Endodermal cell (in vitro differentiated cells): ENCODE measurements at regions not wholly inside any gene's neighbourhood (a gene's known extent, or its start where the extent isn't known, plus 50 kb on each side); places are given as distances from the start of the nearest gene placed in this dataset.

Source experiments
- DNase-seq: peaks from one replicate; pipeline ENCODE4 v3.0.0-alpha.2; 2017
- H3K27ac ChIP-seq: 2 replicates; pipeline ENCODE4 v1.5.1; 2013; ENCODE audit warnings: mild to moderate bottlenecking, low read depth, low read length, moderate library complexity
- H3K27me3 ChIP-seq: 2 replicates; pipeline ENCODE4 v1.6.1; 2013; ENCODE audit warnings: mild to moderate bottlenecking, low read length, moderate library complexity; ENCODE audit not compliant: insufficient read depth, control insufficient read depth, poor library complexity, severe bottlenecking
- H3K36me3 ChIP-seq: 2 replicates; pipeline ENCODE4 v1.7.0; 2013; ENCODE audit warnings: mild to moderate bottlenecking, low read length, moderate library complexity; ENCODE audit not compliant: control insufficient read depth, insufficient read depth
- H3K4me1 ChIP-seq: one replicate; pipeline ENCODE4 v1.7.0; 2013; ENCODE audit warnings: low read length; ENCODE audit not compliant: control insufficient read depth, insufficient read depth
- H3K4me3 ChIP-seq: 2 replicates; pipeline ENCODE4 v1.5.1; 2013; ENCODE audit warnings: mild to moderate bottlenecking, low read length, moderate library complexity
- H3K9ac ChIP-seq: 2 replicates; pipeline ENCODE4 v1.6.1; 2013; ENCODE audit warnings: mild to moderate bottlenecking, low read length, moderate library complexity; ENCODE audit not compliant: poor library complexity, severe bottlenecking; ENCODE audit errors: extremely low read depth
- H3K9me3 ChIP-seq: 2 replicates; pipeline ENCODE4 v1.6.1; 2013; ENCODE audit warnings: mild to moderate bottlenecking, low read length, moderate library complexity; ENCODE audit not compliant: control insufficient read depth
- H3K27ac Mint-ChIP-seq: 2 replicates; pipeline ENCODE4 v1.8.0; 2020; ENCODE audit warnings: mixed read lengths
- H3K27me3 Mint-ChIP-seq: 2 replicates; pipeline ENCODE4 v1.8.0; 2021; ENCODE audit warnings: mild to moderate bottlenecking, mixed read lengths; ENCODE audit not compliant: insufficient read depth
- H3K36me3 Mint-ChIP-seq: 2 replicates; pipeline ENCODE4 v1.8.0; 2020; ENCODE audit warnings: low read depth, mixed read lengths
- H3K4me1 Mint-ChIP-seq: 2 replicates; pipeline ENCODE4 v1.8.0; 2020; ENCODE audit warnings: mixed read lengths
- H3K4me3 Mint-ChIP-seq: 2 replicates; pipeline ENCODE4 v1.8.0; 2020; ENCODE audit warnings: mild to moderate bottlenecking, moderate library complexity, mixed read lengths
- H3K9me3 Mint-ChIP-seq: 2 replicates; pipeline ENCODE4 v1.8.0; 2020; ENCODE audit warnings: mild to moderate bottlenecking, mixed read lengths
- WGBS, 2 experiments: methylation state at CpG; one replicate each; pipeline versions ENCODE4 v1.1.5 to v1.1.7; 2013; ENCODE audit warnings: missing lambda C conversion rate in 2 of 2, mixed read lengths in 1 of 2; ENCODE audit not compliant: insufficient coverage in 1 of 2, insufficient read length in 1 of 2; 5-methylcytosine and 5-hydroxymethylcytosine counted together
- TF ChIP-seq, protein P1 (sequence below): fragments of 200-600 bp; sonication (generic); conservative IDR thresholded peaks from 2 replicates; pipeline ENCODE4 v1.5.0; 2021; ENCODE audit warnings: antibody characterized with exemption, mild to moderate bottlenecking

DNA sequence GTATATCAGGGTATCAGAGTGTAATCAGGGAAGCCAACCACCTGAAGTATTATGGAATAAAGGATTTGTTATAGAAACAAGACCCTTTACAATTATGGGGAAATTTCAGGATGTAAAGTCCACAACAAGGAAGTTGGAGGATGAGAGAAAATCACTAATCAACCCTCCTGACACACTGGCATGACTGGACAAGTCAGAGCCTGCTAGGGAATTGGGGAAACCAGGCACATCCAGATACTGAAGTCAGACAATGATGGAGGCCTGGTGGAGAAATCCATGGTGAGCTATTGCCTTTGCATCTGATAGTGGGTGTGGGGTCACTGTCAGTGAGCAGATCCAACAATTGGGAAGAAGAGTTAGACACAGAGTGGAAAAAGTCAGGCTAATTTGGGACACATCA lies 158.8 kb upstream of the FBXO11 start:
- no peak for DNase-seq
- TF ChIP-seq, protein P1, sequence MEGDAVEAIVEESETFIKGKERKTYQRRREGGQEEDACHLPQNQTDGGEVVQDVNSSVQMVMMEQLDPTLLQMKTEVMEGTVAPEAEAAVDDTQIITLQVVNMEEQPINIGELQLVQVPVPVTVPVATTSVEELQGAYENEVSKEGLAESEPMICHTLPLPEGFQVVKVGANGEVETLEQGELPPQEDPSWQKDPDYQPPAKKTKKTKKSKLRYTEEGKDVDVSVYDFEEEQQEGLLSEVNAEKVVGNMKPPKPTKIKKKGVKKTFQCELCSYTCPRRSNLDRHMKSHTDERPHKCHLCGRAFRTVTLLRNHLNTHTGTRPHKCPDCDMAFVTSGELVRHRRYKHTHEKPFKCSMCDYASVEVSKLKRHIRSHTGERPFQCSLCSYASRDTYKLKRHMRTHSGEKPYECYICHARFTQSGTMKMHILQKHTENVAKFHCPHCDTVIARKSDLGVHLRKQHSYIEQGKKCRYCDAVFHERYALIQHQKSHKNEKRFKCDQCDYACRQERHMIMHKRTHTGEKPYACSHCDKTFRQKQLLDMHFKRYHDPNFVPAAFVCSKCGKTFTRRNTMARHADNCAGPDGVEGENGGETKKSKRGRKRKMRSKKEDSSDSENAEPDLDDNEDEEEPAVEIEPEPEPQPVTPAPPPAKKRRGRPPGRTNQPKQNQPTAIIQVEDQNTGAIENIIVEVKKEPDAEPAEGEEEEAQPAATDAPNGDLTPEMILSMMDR = no peak
- H3K4me3 Mint-ChIP-seq = no peak overlapping the region
- no peaks in the 10 kb centered on the region for H3K36me3 Mint-ChIP-seq
- H3K9ac ChIP-seq = no peak overlapping the region
- no peaks in the 10 kb centered on the region for H3K9me3 Mint-ChIP-seq
- H3K4me1 ChIP-seq = no peaks in the 10 kb centered on the region
- no peak overlapping the region for H3K4me3 ChIP-seq
- H3K4me1 Mint-ChIP-seq = no peaks in the 10 kb centered on the region
- H3K9me3 ChIP-seq = no peaks in the 10 kb centered on the region
- no peaks in the 10 kb centered on the region for H3K27me3 ChIP-seq
- H3K36me3 ChIP-seq = no peaks in the 10 kb centered on the region
- no peak overlapping the region for H3K27ac ChIP-seq
- no peaks in the 10 kb centered on the region for H3K27me3 Mint-ChIP-seq
- no peak overlapping the region for H3K27ac Mint-ChIP-seq

DNA sequence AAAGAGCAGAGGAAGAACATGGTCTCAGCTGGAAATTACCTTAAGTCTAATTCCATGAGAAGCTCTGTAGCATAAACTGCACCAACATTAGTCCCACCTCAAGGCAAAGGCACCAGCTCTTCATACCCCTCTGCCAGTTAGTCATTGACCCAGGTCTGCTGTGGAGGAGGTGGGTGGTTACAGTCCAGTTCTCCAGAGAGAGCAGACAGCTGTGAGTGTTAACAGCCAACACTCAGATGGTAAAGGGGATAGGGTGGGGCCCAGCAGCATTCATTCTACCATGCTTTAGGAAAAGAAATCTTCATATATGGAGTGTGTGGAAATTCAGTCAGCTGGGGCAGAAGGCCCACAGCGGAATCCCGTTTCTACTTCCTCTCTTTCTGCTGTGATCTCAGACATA lies 159.7 kb upstream of the FBXO11 start:
- Mint-ChIP-seq H3K27me3 (no peaks in the 10 kb centered on the region), H3K27ac (no peak overlapping the region), H3K9me3 (no peaks in the 10 kb centered on the region), H3K4me1 (no peaks in the 10 kb centered on the region), H3K36me3 (no peaks in the 10 kb centered on the region), H3K4me3 (no peak overlapping the region)
- H3K9me3 ChIP-seq = no peaks in the 10 kb centered on the region
- WGBS, 2 experiments = 90 to 91% methylated on average over 2 of the region's 2 CpGs
- H3K27ac ChIP-seq = no peak overlapping the region
- DNase-seq = no peak
- no peaks in the 10 kb centered on the region for H3K4me1 ChIP-seq
- H3K36me3 ChIP-seq = no peaks in the 10 kb centered on the region
- H3K27me3 ChIP-seq = no peaks in the 10 kb centered on the region
- TF ChIP-seq, protein P1 = no peak
- no peak overlapping the region for H3K4me3 ChIP-seq
- no peak overlapping the region for H3K9ac ChIP-seq

DNA sequence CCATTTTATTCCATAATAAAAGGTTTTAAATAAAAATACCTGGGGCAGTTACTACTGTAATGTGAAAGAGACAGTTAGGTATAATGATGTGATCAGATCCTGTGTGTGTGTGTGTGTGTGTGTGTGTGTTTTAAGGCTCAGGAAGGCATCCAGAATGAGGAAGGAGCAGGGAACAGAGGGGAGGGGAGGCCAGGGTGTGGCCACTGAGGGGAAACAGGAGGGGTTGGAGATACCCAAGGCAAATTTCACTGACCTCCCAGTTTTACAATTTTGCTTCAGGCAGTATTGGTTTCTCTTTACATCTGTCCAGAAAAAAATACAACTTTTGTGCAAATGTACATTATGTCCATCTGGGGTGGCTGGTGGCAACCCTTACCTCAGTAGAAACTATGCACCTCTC lies 163.5 kb upstream of the FBXO11 start:
- H3K9me3 Mint-ChIP-seq = no peaks in the 10 kb centered on the region
- no peaks in the 10 kb centered on the region for H3K36me3 ChIP-seq
- no peaks in the 10 kb centered on the region for H3K27me3 Mint-ChIP-seq
- H3K4me1 ChIP-seq = peaks cover 3% of the 10 kb centered on the region
- no peak overlapping the region for H3K4me3 Mint-ChIP-seq
- no peak for DNase-seq
- H3K9me3 ChIP-seq = no peaks in the 10 kb centered on the region
- no peaks in the 10 kb centered on the region for H3K36me3 Mint-ChIP-seq
- TF ChIP-seq, protein P1 = no peak
- no peaks in the 10 kb centered on the region for H3K27me3 ChIP-seq
- H3K9ac ChIP-seq = no peak overlapping the region
- H3K4me3 ChIP-seq = no peak overlapping the region
- H3K27ac ChIP-seq = no peak overlapping the region
- H3K4me1 Mint-ChIP-seq = peaks cover 2% of the 10 kb centered on the region
- H3K27ac Mint-ChIP-seq = no peak overlapping the region
